ENCODE measurements at regions not wholly inside any gene's neighbourhood (a gene's known extent, or its start where the extent isn't known, plus 50 kb on each side); places are given as distances from the start of the nearest gene placed in this dataset.

DNA sequence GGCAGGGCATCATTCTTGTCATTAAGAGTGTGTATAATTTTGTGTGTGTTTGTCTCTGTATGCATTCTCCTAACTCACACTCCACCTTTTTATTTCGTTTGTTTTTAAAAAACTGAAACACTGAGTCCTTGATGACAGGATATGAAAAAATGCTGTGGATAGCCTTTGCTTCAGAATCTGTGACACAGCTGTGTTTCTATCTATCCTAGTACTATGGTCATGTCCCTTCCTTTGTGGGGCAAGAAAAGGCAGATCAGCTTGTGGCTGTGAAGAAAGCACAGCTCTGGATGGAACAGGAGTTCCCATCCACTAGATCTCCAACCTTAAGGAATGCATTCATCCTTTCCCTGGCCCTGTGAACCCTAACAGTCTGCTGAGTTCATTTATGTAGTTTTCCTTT lies 60.3 kb downstream of the OTOL1 start:
- POLR2A ChIA-PET, result no interaction called here

DNA sequence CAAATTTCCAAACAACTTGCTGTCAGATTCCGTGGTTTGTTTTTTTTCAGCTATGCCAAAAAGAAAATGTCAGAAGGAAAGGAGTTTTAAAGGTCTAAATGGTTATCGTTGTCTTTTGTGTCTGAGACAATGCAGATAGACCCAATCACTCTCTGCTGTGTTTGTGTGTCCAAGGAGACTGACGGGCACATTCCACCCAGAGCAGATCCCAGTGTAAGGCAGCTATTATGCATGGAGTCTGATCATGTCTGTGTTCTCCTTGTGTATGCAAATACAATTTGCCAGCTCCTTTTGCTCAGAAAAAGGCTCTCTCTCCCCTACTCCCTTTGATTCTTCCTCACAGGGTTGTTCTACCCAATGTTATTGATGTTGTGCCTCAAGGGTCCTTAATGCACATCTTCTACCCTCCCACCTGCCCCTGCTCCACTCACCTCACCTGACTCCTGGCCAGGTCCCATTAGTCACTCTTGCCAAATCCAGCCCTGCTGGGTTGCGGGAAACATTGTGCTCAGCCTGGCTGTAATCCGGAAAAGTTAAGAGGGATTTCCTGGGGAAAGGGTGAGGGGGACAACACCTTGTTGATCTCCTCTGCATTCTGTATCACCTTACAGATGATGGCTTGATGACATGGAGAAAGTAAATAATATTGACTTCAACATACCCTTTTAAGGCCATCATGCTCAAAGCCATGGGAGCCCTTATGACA lies 61.0 kb downstream of the OTOL1 start:
- ChIA-PET CTCF (interaction anchor here (1.5 kb wide), 1 partner anchor 11 kb away, joined by 3 read pairs; no protein-coding TSS in a partner anchor), POLR2A (no interaction called here)
- FAIRE-seq (no peak), ATAC-seq (no peak), DNase-seq (ENCODE audit: low read depth in 1 of 2, low spot score in 1 of 2) (no peak)
- Histone ChIP-seq H3K4me2 (no peak overlapping the region), H3K4me3 (no peak overlapping the region), H3K9me3 (no peaks in the 10 kb centered on the region), H3K4me1 (no peaks in the 10 kb centered on the region), H3K27ac (no peak overlapping the region)
- WGBS (ENCODE audit: missing lambda C conversion rate), result 56% methylated on average over 5 of the region's 5 CpGs
- TF ChIP-seq HEYL (CRISPR knock-in tag; IDR thresholded peaks at IDR 0.05), result no peak
- no peak for TF ChIP-seq HDAC2 (IDR thresholded peaks at IDR 0.05)
- no peak for TF ChIP-seq EHMT2 (IDR thresholded peaks at IDR 0.05; ENCODE audit: low read depth)
- TF ChIP-seq ZSCAN20 (CRISPR knock-in tag; IDR thresholded peaks at IDR 0.05), result no peak
- TF ChIP-seq NR3C1 (IDR thresholded peaks at IDR 0.05), result no peak
- TF ChIP-seq, protein P1, sequence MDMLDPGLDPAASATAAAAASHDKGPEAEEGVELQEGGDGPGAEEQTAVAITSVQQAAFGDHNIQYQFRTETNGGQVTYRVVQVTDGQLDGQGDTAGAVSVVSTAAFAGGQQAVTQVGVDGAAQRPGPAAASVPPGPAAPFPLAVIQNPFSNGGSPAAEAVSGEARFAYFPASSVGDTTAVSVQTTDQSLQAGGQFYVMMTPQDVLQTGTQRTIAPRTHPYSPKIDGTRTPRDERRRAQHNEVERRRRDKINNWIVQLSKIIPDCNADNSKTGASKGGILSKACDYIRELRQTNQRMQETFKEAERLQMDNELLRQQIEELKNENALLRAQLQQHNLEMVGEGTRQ (IDR thresholded peaks at IDR 0.05), result no peak
- TF ChIP-seq TP53 (CRISPR knock-in tag; IDR thresholded peaks at IDR 0.05), result no peak
- TF ChIP-seq, protein P2, sequence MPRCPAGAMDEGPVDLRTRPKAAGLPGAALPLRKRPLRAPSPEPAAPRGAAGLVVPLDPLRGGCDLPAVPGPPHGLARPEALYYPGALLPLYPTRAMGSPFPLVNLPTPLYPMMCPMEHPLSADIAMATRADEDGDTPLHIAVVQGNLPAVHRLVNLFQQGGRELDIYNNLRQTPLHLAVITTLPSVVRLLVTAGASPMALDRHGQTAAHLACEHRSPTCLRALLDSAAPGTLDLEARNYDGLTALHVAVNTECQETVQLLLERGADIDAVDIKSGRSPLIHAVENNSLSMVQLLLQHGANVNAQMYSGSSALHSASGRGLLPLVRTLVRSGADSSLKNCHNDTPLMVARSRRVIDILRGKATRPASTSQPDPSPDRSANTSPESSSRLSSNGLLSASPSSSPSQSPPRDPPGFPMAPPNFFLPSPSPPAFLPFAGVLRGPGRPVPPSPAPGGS (IDR thresholded peaks at IDR 0.05), result no peak

More for the DNA sequence above, 60.3 kb downstream of the OTOL1 start:
- CTCF ChIA-PET, result interaction anchor here (0.6 to 1.5 kb wide), 2 partner anchors 12 to 230 kb away, joined by 3 read pairs; no protein-coding TSS in a partner anchor
- DNase-seq (ENCODE audit: low read depth in 1 of 2, low spot score in 1 of 2) (no peak), FAIRE-seq (no peak), ATAC-seq (no peak)
- Histone ChIP-seq H3K4me1 (no peaks in the 10 kb centered on the region), H3K27ac (no peak overlapping the region), H3K4me2 (no peak overlapping the region), H3K4me3 (no peak overlapping the region), H3K9me3 (no peaks in the 10 kb centered on the region)
- TF ChIP-seq HOXA7 (CRISPR knock-in tag; IDR thresholded peaks at IDR 0.05), result no peak
- TF ChIP-seq, protein P3, sequence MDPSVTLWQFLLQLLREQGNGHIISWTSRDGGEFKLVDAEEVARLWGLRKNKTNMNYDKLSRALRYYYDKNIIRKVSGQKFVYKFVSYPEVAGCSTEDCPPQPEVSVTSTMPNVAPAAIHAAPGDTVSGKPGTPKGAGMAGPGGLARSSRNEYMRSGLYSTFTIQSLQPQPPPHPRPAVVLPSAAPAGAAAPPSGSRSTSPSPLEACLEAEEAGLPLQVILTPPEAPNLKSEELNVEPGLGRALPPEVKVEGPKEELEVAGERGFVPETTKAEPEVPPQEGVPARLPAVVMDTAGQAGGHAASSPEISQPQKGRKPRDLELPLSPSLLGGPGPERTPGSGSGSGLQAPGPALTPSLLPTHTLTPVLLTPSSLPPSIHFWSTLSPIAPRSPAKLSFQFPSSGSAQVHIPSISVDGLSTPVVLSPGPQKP (IDR thresholded peaks at IDR 0.05; ENCODE audit: low read depth, low read length), result no peak
- TF ChIP-seq ZNF302 (CRISPR knock-in tag; IDR thresholded peaks at IDR 0.05), result no peak
- TF ChIP-seq, protein P4, sequence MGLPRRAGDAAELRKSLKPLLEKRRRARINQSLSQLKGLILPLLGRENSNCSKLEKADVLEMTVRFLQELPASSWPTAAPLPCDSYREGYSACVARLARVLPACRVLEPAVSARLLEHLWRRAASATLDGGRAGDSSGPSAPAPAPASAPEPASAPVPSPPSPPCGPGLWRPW (IDR thresholded peaks at IDR 0.05), result no peak
- no peak for TF ChIP-seq RCOR1 (IDR thresholded peaks at IDR 0.05; ENCODE audit: low read depth, low read length)
- TF ChIP-seq KDM1A (IDR thresholded peaks at IDR 0.05; ENCODE audit: low read depth), result no peak
- TF ChIP-seq BHLHE40 (IDR thresholded peaks at IDR 0.05; ENCODE audit: low read depth, low read length), result no peak
- TF ChIP-seq, protein P5, sequence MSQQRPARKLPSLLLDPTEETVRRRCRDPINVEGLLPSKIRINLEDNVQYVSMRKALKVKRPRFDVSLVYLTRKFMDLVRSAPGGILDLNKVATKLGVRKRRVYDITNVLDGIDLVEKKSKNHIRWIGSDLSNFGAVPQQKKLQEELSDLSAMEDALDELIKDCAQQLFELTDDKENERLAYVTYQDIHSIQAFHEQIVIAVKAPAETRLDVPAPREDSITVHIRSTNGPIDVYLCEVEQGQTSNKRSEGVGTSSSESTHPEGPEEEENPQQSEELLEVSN (IDR thresholded peaks at IDR 0.05; ENCODE audit: borderline replicate concordance, low read depth), result no peak
- no peak for TF ChIP-seq PBX3 (IDR thresholded peaks at IDR 0.05)
- TF ChIP-seq, protein P6, sequence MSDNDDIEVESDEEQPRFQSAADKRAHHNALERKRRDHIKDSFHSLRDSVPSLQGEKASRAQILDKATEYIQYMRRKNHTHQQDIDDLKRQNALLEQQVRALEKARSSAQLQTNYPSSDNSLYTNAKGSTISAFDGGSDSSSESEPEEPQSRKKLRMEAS (IDR thresholded peaks at IDR 0.05), result no peak
- TF ChIP-seq EHMT2 (IDR thresholded peaks at IDR 0.05; ENCODE audit: low read depth), result no peak
- no peak for TF ChIP-seq TP53 (CRISPR knock-in tag; IDR thresholded peaks at IDR 0.05)
- TF ChIP-seq MAFK (IDR thresholded peaks at IDR 0.05; ENCODE audit: partially characterized antibody), result no peak
- no peak for TF ChIP-seq FOXS1 (CRISPR knock-in tag; IDR thresholded peaks at IDR 0.05)
- TF ChIP-seq RARB (CRISPR knock-in tag; IDR thresholded peaks at IDR 0.05), result no peak
- TF ChIP-seq, protein P7, sequence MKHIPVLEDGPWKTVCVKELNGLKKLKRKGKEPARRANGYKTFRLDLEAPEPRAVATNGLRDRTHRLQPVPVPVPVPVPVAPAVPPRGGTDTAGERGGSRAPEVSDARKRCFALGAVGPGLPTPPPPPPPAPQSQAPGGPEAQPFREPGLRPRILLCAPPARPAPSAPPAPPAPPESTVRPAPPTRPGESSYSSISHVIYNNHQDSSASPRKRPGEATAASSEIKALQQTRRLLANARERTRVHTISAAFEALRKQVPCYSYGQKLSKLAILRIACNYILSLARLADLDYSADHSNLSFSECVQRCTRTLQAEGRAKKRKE (CRISPR knock-in tag; IDR thresholded peaks at IDR 0.05; ENCODE audit: low read depth), result no peak
- no peak for TF ChIP-seq ZC3H11A (IDR thresholded peaks at IDR 0.05)
- TF ChIP-seq JUNB (IDR thresholded peaks at IDR 0.05), result no peak
- no peak for TF ChIP-seq FOSL2 (IDR thresholded peaks at IDR 0.05)
- TF ChIP-seq FOSL2 (CRISPR knock-in tag; IDR thresholded peaks at IDR 0.05), result no peak
- 0% methylated on average over 1 of the region's 1 CpG for WGBS (ENCODE audit: missing lambda C conversion rate)

All from A549 (cell line).